HEK293T (cell line): ENCODE measurements at regions not wholly inside any gene's neighbourhood (a gene's known extent, or its start where the extent isn't known, plus 50 kb on each side); places are given as distances from the start of the nearest gene placed in this dataset.

Experiments used
- CTCF ChIA-PET: fragments of 350-600 bp; formaldehyde crosslinking; extraction: SDS; loops from one replicate; lab custom pipeline; 2021; ENCODE audit warnings: antibody characterized with exemption, inconsistent platforms; lab: Yijun Ruan, JAX
- POLR2A ChIA-PET: fragments of 350-600 bp; formaldehyde crosslinking; extraction: SDS; loops from one replicate; lab custom pipeline; 2020; ENCODE audit warnings: antibody characterized with exemption, inconsistent platforms; lab: Yijun Ruan, JAX
- DNase-seq: peaks from one replicate; pipeline ENCODE4 v3.0.0; 2012; ENCODE audit warnings: mixed read lengths; ENCODE audit errors: extremely low spot score
- ARNT ChIP-seq: fragments of 450-650 bp; IDR thresholded peaks from 2 replicates; pipeline ENCODE4 v1.6.1; 2017; ENCODE audit warnings: mild to moderate bottlenecking
- BHLHE40 ChIP-seq: fragments of 450-650 bp; IDR thresholded peaks from 2 replicates; pipeline ENCODE4 v1.6.1; 2016; ENCODE audit warnings: mild to moderate bottlenecking, moderate library complexity, borderline replicate concordance
- CTBP1 ChIP-seq: fragments of 450-650 bp; IDR thresholded peaks from 2 replicates; pipeline ENCODE4 v1.6.1; 2016; ENCODE audit warnings: borderline replicate concordance
- ELF4 ChIP-seq: fragments of 450-650 bp; IDR thresholded peaks from 2 replicates; pipeline ENCODE4 v1.6.1; 2017; ENCODE audit warnings: antibody characterized with exemption
- FOXA1 ChIP-seq: fragments of 450-650 bp; IDR thresholded peaks from 2 replicates; pipeline ENCODE4 v1.6.1; 2016; ENCODE audit warnings: mild to moderate bottlenecking
- FOXK2 ChIP-seq: fragments of 450-650 bp; IDR thresholded peaks from 2 replicates; pipeline ENCODE4 v1.6.1; 2016; ENCODE audit warnings: mild to moderate bottlenecking
- FOXM1 ChIP-seq: fragments of 450-650 bp; IDR thresholded peaks from 2 replicates; pipeline ENCODE4 v1.6.1; 2017; ENCODE audit warnings: mild to moderate bottlenecking, borderline replicate concordance
- HDGF ChIP-seq: fragments of 450-650 bp; IDR thresholded peaks from 2 replicates; pipeline ENCODE4 v1.6.1; 2017; ENCODE audit warnings: antibody characterized with exemption, borderline replicate concordance
- L3MBTL2 ChIP-seq: fragments of 450-650 bp; conservative IDR thresholded peaks from 2 replicates; pipeline ENCODE4 v1.6.1; 2016; ENCODE audit warnings: mild to moderate bottlenecking
- LEF1 ChIP-seq: fragments of 450-650 bp; IDR thresholded peaks from 2 replicates; pipeline ENCODE4 v1.6.1; 2017; ENCODE audit warnings: mild to moderate bottlenecking, borderline replicate concordance
- NFRKB ChIP-seq: fragments of 450-650 bp; IDR thresholded peaks from 2 replicates; pipeline ENCODE4 v1.6.1; 2016; ENCODE audit warnings: mild to moderate bottlenecking, moderate library complexity
- SP1 ChIP-seq: fragments of 450-650 bp; IDR thresholded peaks from 2 replicates; pipeline ENCODE4 v1.6.1; 2017
- SUZ12 ChIP-seq: fragments of 450-650 bp; IDR thresholded peaks from 2 replicates; pipeline ENCODE4 v1.6.1; 2016; ENCODE audit warnings: mild to moderate bottlenecking
- TARDBP ChIP-seq: fragments of 450-650 bp; IDR thresholded peaks from 2 replicates; pipeline ENCODE4 v1.6.1; 2016
- ZNF384 ChIP-seq: fragments of 450-650 bp; IDR thresholded peaks from 2 replicates; pipeline ENCODE4 v1.6.1; 2016
- TF ChIP-seq, protein P1 (sequence below): fragments of 450-650 bp; IDR thresholded peaks from 2 replicates; pipeline ENCODE4 v1.6.1; 2016

DNA sequence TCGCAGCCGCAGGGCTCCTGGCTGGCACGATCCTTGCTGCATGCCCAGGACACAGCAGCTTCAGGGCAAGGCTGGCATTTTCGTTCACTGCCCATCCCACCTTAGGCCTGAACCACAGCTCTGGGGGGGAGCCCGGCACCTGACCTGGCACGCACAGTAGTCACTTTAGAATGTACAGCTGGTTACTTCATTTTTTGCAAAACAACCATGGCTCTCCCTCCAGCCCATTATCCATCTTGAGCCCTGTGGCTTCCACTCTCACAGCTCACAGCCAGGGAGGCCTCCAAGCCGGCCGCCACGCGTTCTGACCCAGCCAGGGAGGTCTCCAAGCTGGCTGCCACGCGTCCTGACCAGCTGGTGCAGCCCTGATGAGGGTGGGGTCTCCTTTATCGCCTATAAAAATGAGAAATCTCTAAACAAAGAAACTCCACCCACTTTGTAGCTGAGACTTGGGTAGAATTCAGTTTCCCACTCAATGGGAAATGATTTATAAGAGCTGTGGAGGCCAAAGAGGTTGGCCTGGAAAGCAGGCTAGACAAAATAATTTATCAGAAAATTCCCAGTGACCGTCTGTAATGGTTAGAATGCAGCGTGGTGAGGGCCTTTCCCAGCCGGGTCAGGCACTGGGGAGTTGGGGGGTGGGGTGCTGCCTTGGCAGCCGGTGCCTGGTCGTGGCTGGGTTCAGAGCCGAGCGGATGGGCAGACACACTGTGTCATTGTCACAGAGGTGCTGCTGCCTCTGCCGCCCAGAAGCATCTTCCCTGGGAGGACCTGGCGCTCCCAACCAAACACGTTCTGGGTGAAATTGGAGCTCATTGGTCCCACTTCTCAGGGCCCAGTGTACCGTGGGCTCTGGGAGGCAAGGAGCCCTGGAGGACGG lies 54.6 kb upstream of the ACTRT2 start:
- DNase-seq = no peak
- TF ChIP-seq FOXM1 = no peak
- TF ChIP-seq SUZ12 = no peak
- no peak for TF ChIP-seq FOXK2
- no peak for TF ChIP-seq NFRKB
- no peak for TF ChIP-seq HDGF
- no peak for TF ChIP-seq FOXA1
- no peak for TF ChIP-seq ARNT
- TF ChIP-seq ELF4 = no peak
- TF ChIP-seq, protein P1, sequence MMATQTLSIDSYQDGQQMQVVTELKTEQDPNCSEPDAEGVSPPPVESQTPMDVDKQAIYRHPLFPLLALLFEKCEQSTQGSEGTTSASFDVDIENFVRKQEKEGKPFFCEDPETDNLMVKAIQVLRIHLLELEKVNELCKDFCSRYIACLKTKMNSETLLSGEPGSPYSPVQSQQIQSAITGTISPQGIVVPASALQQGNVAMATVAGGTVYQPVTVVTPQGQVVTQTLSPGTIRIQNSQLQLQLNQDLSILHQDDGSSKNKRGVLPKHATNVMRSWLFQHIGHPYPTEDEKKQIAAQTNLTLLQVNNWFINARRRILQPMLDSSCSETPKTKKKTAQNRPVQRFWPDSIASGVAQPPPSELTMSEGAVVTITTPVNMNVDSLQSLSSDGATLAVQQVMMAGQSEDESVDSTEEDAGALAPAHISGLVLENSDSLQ = no peak
- TF ChIP-seq CTBP1 = no peak
- no peak for TF ChIP-seq LEF1
- no peak for TF ChIP-seq L3MBTL2
- no peak for TF ChIP-seq TARDBP
- no peak for TF ChIP-seq ZNF384
- no peak for TF ChIP-seq SP1
- TF ChIP-seq BHLHE40 = no peak
- ChIA-PET POLR2A (no interaction called here), CTCF (no interaction called here)

DNA sequence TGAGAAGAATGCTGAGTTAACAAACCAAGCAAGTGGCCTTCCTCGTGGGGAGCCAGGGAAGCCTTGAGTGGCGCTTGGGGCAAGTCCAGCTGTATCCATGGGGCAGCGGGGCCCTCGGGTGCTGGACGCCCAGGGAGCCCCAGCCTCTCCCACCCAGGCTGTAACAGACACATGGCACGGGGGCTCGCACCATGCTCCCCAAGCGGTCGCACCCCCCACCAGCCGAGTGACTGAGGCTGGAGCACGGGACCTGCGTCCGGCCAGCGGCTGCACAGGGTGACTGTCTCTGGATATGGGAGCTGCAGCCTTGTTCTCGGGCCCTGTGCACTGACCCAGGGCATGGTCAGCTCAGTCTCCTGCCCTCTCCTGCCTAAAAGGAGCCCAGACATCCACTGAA lies 53.9 kb upstream of the ACTRT2 start:
- CTCF ChIA-PET = no interaction called here

DNA sequence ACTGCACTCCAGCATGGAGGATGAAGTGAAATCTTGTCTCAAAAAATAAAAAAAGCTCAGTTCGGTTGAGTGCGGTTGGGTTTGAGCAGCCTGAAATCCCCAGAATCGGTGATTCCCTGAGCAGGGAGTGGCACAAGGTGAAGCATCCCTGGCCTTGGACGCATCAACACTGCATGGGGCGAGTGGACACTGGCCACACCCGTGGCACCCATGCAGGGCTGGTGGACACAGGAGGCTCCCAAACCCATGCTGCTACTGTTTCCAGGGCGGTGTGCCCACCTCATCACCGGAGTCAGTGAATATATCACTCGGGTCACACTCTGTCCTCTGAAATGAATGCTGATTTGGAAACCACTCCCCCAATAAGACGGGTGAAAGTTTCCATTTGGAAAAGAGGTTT lies 53.4 kb upstream of the ACTRT2 start:
- ChIA-PET CTCF (no interaction called here), POLR2A (no interaction called here)
- no peak for TF ChIP-seq TARDBP
- TF ChIP-seq L3MBTL2 = no peak
- no peak for TF ChIP-seq FOXA1
- TF ChIP-seq NFRKB = no peak
- TF ChIP-seq HDGF = no peak
- TF ChIP-seq, protein P1 = no peak
- no peak for TF ChIP-seq BHLHE40
- no peak for TF ChIP-seq ELF4
- TF ChIP-seq FOXK2 = no peak
- no peak for TF ChIP-seq SP1
- no peak for TF ChIP-seq SUZ12
- no peak for TF ChIP-seq ZNF384
- no peak for TF ChIP-seq ARNT
- TF ChIP-seq LEF1 = no peak
- TF ChIP-seq CTBP1 = no peak
- no peak for TF ChIP-seq FOXM1
- DNase-seq = no peak

More for the DNA sequence above, 53.9 kb upstream of the ACTRT2 start:
- no peak for TF ChIP-seq FOXA1
- TF ChIP-seq SUZ12 = no peak
- no peak for TF ChIP-seq FOXK2
- TF ChIP-seq L3MBTL2 = no peak
- no peak for TF ChIP-seq ARNT
- no peak for TF ChIP-seq LEF1
- no peak for TF ChIP-seq ELF4
- no peak for DNase-seq
- POLR2A ChIA-PET = no interaction called here

DNA sequence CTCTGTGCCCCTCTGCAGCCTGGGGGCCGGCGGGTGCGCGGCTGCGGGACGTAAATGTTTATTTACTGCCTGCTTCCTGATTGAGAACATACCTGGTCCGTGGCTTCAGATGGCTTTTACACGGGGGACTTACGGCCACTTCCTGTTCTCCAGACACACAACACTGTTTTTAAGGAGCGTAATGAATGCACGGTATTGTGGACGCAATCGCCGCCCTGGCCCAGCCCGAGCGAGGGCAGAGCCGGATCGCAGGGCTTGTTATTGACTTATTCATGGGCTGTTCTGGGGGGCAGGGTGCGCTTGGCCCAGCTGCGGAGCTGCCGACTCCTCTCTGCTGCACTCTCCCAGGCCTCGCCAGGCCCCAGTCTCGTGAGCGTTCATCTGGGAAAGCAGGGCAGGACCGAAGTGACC lies 52.8 kb upstream of the ACTRT2 start:
- no peak for DNase-seq
- POLR2A ChIA-PET = no interaction called here
- TF ChIP-seq ELF4 = no peak
- no peak for TF ChIP-seq SP1
- TF ChIP-seq FOXM1 = no peak
- TF ChIP-seq L3MBTL2 = no peak
- TF ChIP-seq, protein P1 = no peak
- TF ChIP-seq TARDBP = no peak
- TF ChIP-seq FOXK2 = no peak
- TF ChIP-seq LEF1 = no peak
- TF ChIP-seq SUZ12 = no peak
- no peak for TF ChIP-seq BHLHE40
- TF ChIP-seq ARNT = no peak
- TF ChIP-seq NFRKB = no peak
- no peak for TF ChIP-seq ZNF384
- TF ChIP-seq CTBP1 = no peak
- TF ChIP-seq FOXA1 = no peak
- no peak for TF ChIP-seq HDGF
- CTCF ChIA-PET = interaction anchor here (0.7 kb wide), 1 partner anchor 184 kb away, joined by 3 read pairs; no protein-coding TSS in a partner anchor

DNA sequence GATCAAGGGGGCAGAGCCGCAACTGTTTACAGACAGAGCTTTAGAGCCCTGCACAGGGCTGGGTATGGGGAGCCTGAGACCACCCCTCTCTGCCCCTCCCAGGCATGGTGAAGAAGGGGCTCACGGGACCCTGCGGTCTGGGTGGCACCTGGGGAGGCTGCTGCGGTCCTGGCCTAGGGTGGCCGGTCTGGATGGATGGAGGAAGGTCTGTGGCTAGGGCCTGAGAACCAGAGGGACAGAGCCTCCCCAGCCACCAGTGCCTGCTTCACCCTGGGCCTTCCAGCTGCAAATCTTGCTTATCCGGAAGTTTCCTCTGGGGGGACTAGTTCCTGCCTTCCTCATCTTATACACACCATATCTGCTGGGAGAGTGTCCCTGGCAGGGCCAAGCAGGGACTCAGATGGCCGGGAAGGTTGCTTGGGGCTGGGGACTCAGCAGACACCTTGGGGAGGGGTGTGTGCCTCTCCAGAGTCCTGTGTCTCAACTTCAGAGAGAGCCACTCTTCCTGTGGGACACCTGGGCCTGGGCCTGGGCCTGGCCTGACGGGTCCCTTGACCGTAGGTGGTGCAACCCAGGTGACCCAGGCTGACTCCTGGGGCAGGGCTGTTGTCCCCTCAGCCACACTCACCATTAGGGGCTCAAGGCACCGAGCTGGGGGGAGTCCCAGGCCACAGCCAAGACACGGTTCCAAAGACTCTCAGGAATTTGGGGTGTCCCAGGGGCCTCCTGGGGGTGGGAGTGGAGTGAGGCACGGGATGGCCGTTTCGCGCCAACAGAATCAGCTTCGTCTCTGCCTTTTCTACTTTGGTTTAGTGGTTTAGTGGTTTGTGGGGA lies 52.0 kb upstream of the ACTRT2 start:
- DNase-seq = no peak
- no peak for TF ChIP-seq ELF4
- TF ChIP-seq NFRKB = no peak
- no peak for TF ChIP-seq LEF1
- TF ChIP-seq FOXA1 = no peak
- no peak for TF ChIP-seq L3MBTL2
- no peak for TF ChIP-seq SP1
- no peak for TF ChIP-seq FOXM1
- no peak for TF ChIP-seq TARDBP
- no peak for TF ChIP-seq FOXK2
- no peak for TF ChIP-seq CTBP1
- TF ChIP-seq ZNF384 = no peak
- TF ChIP-seq BHLHE40 = no peak
- no peak for TF ChIP-seq SUZ12
- TF ChIP-seq HDGF = no peak
- TF ChIP-seq, protein P1 = no peak
- no peak for TF ChIP-seq ARNT

More for the DNA sequence above, 52.0 kb upstream of the ACTRT2 start:
- POLR2A ChIA-PET = no interaction called here
- CTCF ChIA-PET = interaction anchor here (0.7 kb wide), 1 partner anchor 185 kb away, joined by 3 read pairs; no protein-coding TSS in a partner anchor
